Stomach smooth muscle (tissue), 2 donors: ENCODE measurements at regions not wholly inside any gene's neighbourhood (a gene's known extent, or its start where the extent isn't known, plus 50 kb on each side); places are given as distances from the start of the nearest gene placed in this dataset.

Experiments
- H3K27ac ChIP-seq: one replicate; pipeline ENCODE4 v1.7.0; 2013; ENCODE audit warnings: mild to moderate bottlenecking, low read length, inconsistent platforms
- H3K27me3 ChIP-seq, 2 donors: one replicate each; pipeline ENCODE4 v1.7.0; 2013; ENCODE audit warnings: low read length in 2 of 2; ENCODE audit not compliant: insufficient read depth in 2 of 2, control insufficient read depth in 1 of 2
- H3K36me3 ChIP-seq, 2 donors: one replicate each; pipeline ENCODE4 v1.7.0; 2013; ENCODE audit warnings: low read length in 2 of 2; ENCODE audit not compliant: control insufficient read depth in 2 of 2, insufficient read depth in 2 of 2
- H3K4me1 ChIP-seq: one replicate; pipeline ENCODE4 v1.7.0; 2013; ENCODE audit warnings: low read length; ENCODE audit not compliant: control insufficient read depth, insufficient read depth
- H3K4me3 ChIP-seq, 2 donors: one replicate each; pipeline ENCODE4 v1.7.0; 2013; ENCODE audit warnings: low read length in 2 of 2
- H3K9ac ChIP-seq, 2 donors: one replicate each; pipeline ENCODE4 v1.7.0; 2013; ENCODE audit warnings: low read length in 2 of 2, mild to moderate bottlenecking in 1 of 2
- H3K9me3 ChIP-seq, 2 donors: one replicate each; pipeline ENCODE4 v1.7.0; 2013; ENCODE audit warnings: low read length in 2 of 2; ENCODE audit not compliant: control insufficient read depth in 2 of 2
- donor health status: healthy.
- donor health status: Pancreatic carcinoma.

GRCh38 chr9:79980432-79980831, 408.7 kb downstream of the TLE4 start:
- Histone ChIP-seq H3K4me3 (no peak overlapping the region), H3K36me3 (no peaks in the 10 kb centered on the region), H3K27me3 (no peaks in the 10 kb centered on the region), H3K27ac (no peak overlapping the region), H3K9me3 (no peaks in the 10 kb centered on the region), H3K9ac (no peak overlapping the region), H3K4me1 (peaks cover 11% of the 10 kb centered on the region)

GRCh38 chr9:79977510-79978197, 405.9 kb downstream of the TLE4 start:
- Histone ChIP-seq H3K27me3 (no peaks in the 10 kb centered on the region), H3K9me3 (no peaks in the 10 kb centered on the region), H3K4me3 (no peak overlapping the region), H3K27ac (no peak overlapping the region), H3K9ac (no peak overlapping the region), H3K36me3 (no peaks in the 10 kb centered on the region), H3K4me1 (peaks cover 9% of the 10 kb centered on the region)

- Histone ChIP-seq H3K9me3 (no peaks in the 10 kb centered on the region), H3K4me1 (peaks cover 9% of the 10 kb centered on the region), H3K27me3 (no peaks in the 10 kb centered on the region), H3K27ac (no peak overlapping the region), H3K36me3 (no peaks in the 10 kb centered on the region), H3K9ac (no peak overlapping the region), H3K4me3 (no peak overlapping the region)
Observed at GRCh38 chr9:79977074-79977435, 405.3 kb downstream of the TLE4 start.

GRCh38 chr9:79976257-79977073, 404.7 kb downstream of the TLE4 start:
- H3K9ac ChIP-seq = no peak overlapping the region
- no peaks in the 10 kb centered on the region for H3K9me3 ChIP-seq
- peaks cover 9% of the 10 kb centered on the region for H3K4me1 ChIP-seq
- H3K36me3 ChIP-seq = no peaks in the 10 kb centered on the region
- no peak overlapping the region for H3K27ac ChIP-seq
- H3K4me3 ChIP-seq = no peak overlapping the region
- no peaks in the 10 kb centered on the region for H3K27me3 ChIP-seq

- Histone ChIP-seq H3K9ac (no peak overlapping the region), H3K27me3 (no peaks in the 10 kb centered on the region), H3K9me3 (no peaks in the 10 kb centered on the region), H3K4me3 (no peak overlapping the region), H3K27ac (no peak overlapping the region), H3K4me1 (peaks cover 9% of the 10 kb centered on the region), H3K36me3 (no peaks in the 10 kb centered on the region)
Observed at GRCh38 chr9:79975621-79976256, 404.0 kb downstream of the TLE4 start.

- Histone ChIP-seq H3K27me3 (no peaks in the 10 kb centered on the region), H3K4me3 (no peak overlapping the region), H3K9ac (no peak overlapping the region), H3K9me3 (no peaks in the 10 kb centered on the region), H3K27ac (no peak overlapping the region), H3K4me1 (peaks cover 9% of the 10 kb centered on the region), H3K36me3 (no peaks in the 10 kb centered on the region)
Observed at GRCh38 chr9:79974806-79975422, 403.1 kb downstream of the TLE4 start.

GRCh38 chr9:79973627-79974026, 401.9 kb downstream of the TLE4 start:
- Histone ChIP-seq H3K9me3 (no peaks in the 10 kb centered on the region), H3K27me3 (no peaks in the 10 kb centered on the region)

GRCh38 chr9:79970146-79970425, 398.3 kb downstream of the TLE4 start:
- H3K9me3 ChIP-seq = no peaks in the 10 kb centered on the region
- H3K27me3 ChIP-seq = no peaks in the 10 kb centered on the region
- no peaks in the 10 kb centered on the region for H3K4me1 ChIP-seq
- H3K4me3 ChIP-seq = no peak overlapping the region
- no peaks in the 10 kb centered on the region for H3K36me3 ChIP-seq
- H3K9ac ChIP-seq = no peak overlapping the region
- no peak overlapping the region for H3K27ac ChIP-seq

More at GRCh38 chr9:79973627-79974026, 401.9 kb downstream of the TLE4 start:
- Histone ChIP-seq H3K4me3 (no peak overlapping the region), H3K36me3 (no peaks in the 10 kb centered on the region), H3K9ac (no peak overlapping the region), H3K4me1 (peaks cover 9% of the 10 kb centered on the region), H3K27ac (no peak overlapping the region)

GRCh38 chr9:79969393-79970145, 397.8 kb downstream of the TLE4 start:
- H3K27me3 ChIP-seq = no peaks in the 10 kb centered on the region
- H3K4me1 ChIP-seq = no peaks in the 10 kb centered on the region
- H3K9ac ChIP-seq = no peak overlapping the region
- no peaks in the 10 kb centered on the region for H3K9me3 ChIP-seq
- no peaks in the 10 kb centered on the region for H3K36me3 ChIP-seq
- no peak overlapping the region for H3K27ac ChIP-seq
- H3K4me3 ChIP-seq = no peak overlapping the region

- H3K36me3 ChIP-seq = no peaks in the 10 kb centered on the region
- H3K9ac ChIP-seq = no peak overlapping the region
Observed at GRCh38 chr9:79968533-79968932, 396.8 kb downstream of the TLE4 start.

More at GRCh38 chr9:79968533-79968932, 396.8 kb downstream of the TLE4 start:
- no peak overlapping the region for H3K4me3 ChIP-seq
- no peaks in the 10 kb centered on the region for H3K9me3 ChIP-seq
- H3K27ac ChIP-seq = no peak overlapping the region
- no peaks in the 10 kb centered on the region for H3K27me3 ChIP-seq
- H3K4me1 ChIP-seq = no peaks in the 10 kb centered on the region
